ENCODE measurements at regions not wholly inside any gene's neighbourhood (a gene's known extent, or its start where the extent isn't known, plus 50 kb on each side); places are given as distances from the start of the nearest gene placed in this dataset.
"Not testable (repeated sequence)": the region's sequence is repeated elsewhere in the genome, so short reads cannot be mapped to it uniquely, and the experiment has no call there.

GRCh38 chr20:25859649-25860530, 163.2 kb upstream of the ZNF337 start:
- no peaks in the 10 kb centered on the region for H3K9me3 ChIP-seq (ENCODE audit: control insufficient read depth in 1 of 2, low read length in 2 of 2)
- H3K4me3 ChIP-seq (ENCODE audit: low read depth in 1 of 2, low read length in 2 of 2) = peak overlapping the region; percentile 30 to 51
- H3K27me3 ChIP-seq (ENCODE audit: low read depth, low read length) = peaks cover 28% of the 10 kb centered on the region
- peaks cover 0 to 26% of the 10 kb centered on the region in 2 donors for H3K4me1 ChIP-seq (ENCODE audit: control insufficient read depth in 1 of 2, insufficient read depth in 2 of 2, low read length in 2 of 2)
- no peak overlapping the region for H3K27ac ChIP-seq (ENCODE audit: low read length)
- H3K36me3 ChIP-seq (ENCODE audit: control insufficient read depth in 1 of 2, insufficient read depth in 2 of 2, low read length in 2 of 2) = no peaks in the 10 kb centered on the region

DNA sequence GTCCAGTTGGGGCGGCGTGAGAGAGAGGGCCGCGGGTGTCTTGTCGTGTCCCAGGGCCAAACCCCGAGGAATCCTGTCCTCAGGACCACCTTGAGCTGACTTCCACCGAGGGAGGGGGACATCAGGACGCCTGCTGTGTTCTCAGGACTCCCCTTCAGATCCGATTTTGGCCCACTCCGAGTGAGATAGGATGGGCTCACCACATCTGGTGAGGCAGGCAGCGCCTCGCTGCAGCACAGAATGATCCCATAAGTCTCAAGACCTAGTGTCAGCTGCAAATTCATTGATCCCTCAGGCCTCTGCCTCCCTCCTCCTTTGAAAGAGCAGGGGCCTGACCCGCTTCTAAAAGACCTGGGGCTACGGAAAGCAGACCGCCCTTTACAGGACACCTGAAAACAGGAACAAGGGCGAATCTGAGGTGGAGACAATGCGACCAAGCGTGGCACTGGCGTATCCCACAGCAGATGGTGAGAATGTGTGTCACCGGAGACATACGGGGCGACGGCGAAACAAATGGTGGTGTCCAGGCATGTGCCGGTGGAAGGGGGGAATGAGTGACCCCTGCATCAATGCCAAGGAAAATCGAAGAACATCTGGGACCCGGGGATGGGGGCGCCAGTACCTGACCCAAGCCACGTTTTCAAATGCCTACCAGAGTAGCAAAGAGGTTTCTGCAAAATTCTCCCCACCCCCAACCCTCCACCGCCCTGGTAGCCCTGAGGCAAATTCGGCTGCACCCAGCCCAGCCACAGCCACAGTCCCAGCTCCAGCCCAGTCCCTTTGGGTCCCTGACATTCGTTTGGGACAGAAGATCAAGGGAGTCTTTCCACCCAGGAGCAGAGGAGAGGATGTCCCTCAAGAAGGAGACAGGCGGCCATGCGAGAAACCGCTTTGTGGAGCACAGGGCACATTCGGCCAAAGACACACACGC, 162.1 kb upstream of the ZNF337 start:
- Histone ChIP-seq H3K27ac (ENCODE audit: low read length) (no peak overlapping the region), H3K36me3 (ENCODE audit: control insufficient read depth in 1 of 2, insufficient read depth in 2 of 2, low read length in 2 of 2) (no peaks in the 10 kb centered on the region), H3K4me1 (ENCODE audit: control insufficient read depth in 1 of 2, insufficient read depth in 2 of 2, low read length in 2 of 2) (peaks cover 0 to 25% of the 10 kb centered on the region in 2 donors), H3K27me3 (ENCODE audit: low read depth, low read length) (peaks cover 25% of the 10 kb centered on the region), H3K4me3 (ENCODE audit: low read depth in 1 of 2, low read length in 2 of 2) (peak overlapping the region in 1 of 2 donors; percentile 35), H3K9me3 (ENCODE audit: control insufficient read depth in 1 of 2, low read length in 2 of 2) (no peaks in the 10 kb centered on the region)

GRCh38 chr20:25857091-25857788, 160.6 kb upstream of the ZNF337 start:
- Histone ChIP-seq H3K27me3 (ENCODE audit: low read depth, low read length) (peaks cover 21% of the 10 kb centered on the region), H3K4me1 (ENCODE audit: control insufficient read depth in 1 of 2, insufficient read depth in 2 of 2, low read length in 2 of 2) (peaks cover 0 to 20% of the 10 kb centered on the region in 2 donors)
- not testable (repeated sequence) for H3K27ac ChIP-seq (ENCODE audit: low read length); H3K36me3 ChIP-seq (ENCODE audit: control insufficient read depth in 1 of 2, insufficient read depth in 2 of 2, low read length in 2 of 2); H3K4me3 ChIP-seq (ENCODE audit: low read depth in 1 of 2, low read length in 2 of 2); H3K9me3 ChIP-seq (ENCODE audit: control insufficient read depth in 1 of 2, low read length in 2 of 2)

- Histone ChIP-seq H3K36me3 (ENCODE audit: control insufficient read depth in 1 of 2, insufficient read depth in 2 of 2, low read length in 2 of 2) (no peaks in the 10 kb centered on the region), H3K27ac (ENCODE audit: low read length) (no peak overlapping the region), H3K4me3 (ENCODE audit: low read depth in 1 of 2, low read length in 2 of 2) (no peak overlapping the region), H3K9me3 (ENCODE audit: control insufficient read depth in 1 of 2, low read length in 2 of 2) (no peaks in the 10 kb centered on the region), H3K4me1 (ENCODE audit: control insufficient read depth in 1 of 2, insufficient read depth in 2 of 2, low read length in 2 of 2) (peaks cover 0 to 18% of the 10 kb centered on the region in 2 donors), H3K27me3 (ENCODE audit: low read depth, low read length) (peaks cover 17% of the 10 kb centered on the region)
Measured at GRCh38 chr20:25856256-25856884, 159.7 kb upstream of the ZNF337 start.

DNA sequence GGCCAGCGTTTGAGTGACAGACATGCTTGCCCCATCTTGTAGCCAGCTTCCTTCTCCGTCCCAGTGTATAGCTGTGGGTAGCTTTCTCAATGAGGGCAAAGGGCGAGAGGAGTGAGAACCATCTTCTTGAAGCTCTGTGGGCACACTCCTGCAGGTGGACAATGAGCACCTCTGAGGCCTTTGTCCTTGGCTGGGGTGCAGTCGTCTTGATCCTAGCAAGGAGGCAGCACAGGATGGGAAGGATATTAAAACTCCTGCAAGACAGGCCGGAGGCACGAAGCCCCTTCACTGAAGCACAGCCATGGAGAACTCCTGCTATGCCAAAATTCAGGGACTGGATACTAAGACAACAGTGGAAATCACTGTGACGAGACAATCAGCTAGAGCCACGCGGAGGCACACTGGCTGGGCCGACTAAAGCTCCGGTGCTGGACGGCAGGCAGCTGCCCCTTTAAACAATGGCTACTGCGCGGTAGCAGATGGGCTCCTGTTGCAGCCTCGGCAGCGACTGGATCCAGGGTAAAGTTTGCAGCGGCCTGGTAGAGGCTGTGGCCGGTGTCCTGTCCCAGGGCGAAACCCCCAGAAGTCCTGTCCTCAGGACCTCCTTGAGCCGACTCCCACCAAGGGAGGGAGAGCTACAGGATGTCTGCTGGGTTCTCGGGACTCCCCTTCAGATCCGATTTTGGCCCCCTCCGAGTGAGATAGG, 159.0 kb upstream of the ZNF337 start:
- not testable (repeated sequence) for H3K4me3 ChIP-seq (ENCODE audit: low read depth in 1 of 2, low read length in 2 of 2)

DNA sequence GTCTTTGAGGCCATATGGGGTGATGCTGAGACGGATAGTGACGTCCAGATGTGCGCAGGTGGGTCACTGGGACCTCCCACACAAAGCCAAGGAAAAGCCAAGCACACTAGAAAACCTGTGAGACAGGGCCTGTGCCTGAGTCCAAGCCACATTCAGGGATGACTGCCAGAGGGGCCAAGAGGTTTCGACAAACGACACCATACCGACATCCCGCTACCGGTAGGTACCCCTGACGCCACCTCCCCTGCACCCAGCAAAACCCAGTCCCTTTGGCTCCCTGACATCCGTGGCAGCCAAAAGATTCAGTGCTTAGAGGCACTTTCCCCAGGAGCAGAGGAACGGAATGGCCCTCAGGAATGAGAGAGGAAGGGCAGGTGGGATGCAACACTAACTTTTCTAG, 158.0 kb upstream of the ZNF337 start:
- Histone ChIP-seq H3K4me1 (ENCODE audit: control insufficient read depth in 1 of 2, insufficient read depth in 2 of 2, low read length in 2 of 2) (peaks cover 0 to 10% of the 10 kb centered on the region in 2 donors), H3K4me3 (ENCODE audit: low read depth in 1 of 2, low read length in 2 of 2) (peak overlapping the region in 1 of 2 donors; percentile 56)
- H3K27me3 ChIP-seq (ENCODE audit: low read depth, low read length); H3K9me3 ChIP-seq (ENCODE audit: control insufficient read depth in 1 of 2, low read length in 2 of 2); H3K27ac ChIP-seq (ENCODE audit: low read length); H3K36me3 ChIP-seq (ENCODE audit: control insufficient read depth in 1 of 2, insufficient read depth in 2 of 2, low read length in 2 of 2): not testable (repeated sequence)

More for the DNA sequence above, 159.0 kb upstream of the ZNF337 start:
- not testable (repeated sequence) for H3K36me3 ChIP-seq (ENCODE audit: control insufficient read depth in 1 of 2, insufficient read depth in 2 of 2, low read length in 2 of 2); H3K27ac ChIP-seq (ENCODE audit: low read length); H3K9me3 ChIP-seq (ENCODE audit: control insufficient read depth in 1 of 2, low read length in 2 of 2)
- H3K4me1 ChIP-seq (ENCODE audit: control insufficient read depth in 1 of 2, insufficient read depth in 2 of 2, low read length in 2 of 2) = peaks cover 0 to 18% of the 10 kb centered on the region in 2 donors
- peaks cover 17% of the 10 kb centered on the region for H3K27me3 ChIP-seq (ENCODE audit: low read depth, low read length)

- peak overlapping the region; percentile 56 for H3K4me3 ChIP-seq (ENCODE audit: low read depth in 1 of 2, low read length in 2 of 2)
- H3K27ac ChIP-seq (ENCODE audit: low read length); H3K27me3 ChIP-seq (ENCODE audit: low read depth, low read length); H3K36me3 ChIP-seq (ENCODE audit: control insufficient read depth in 1 of 2, insufficient read depth in 2 of 2, low read length in 2 of 2); H3K4me1 ChIP-seq (ENCODE audit: control insufficient read depth in 1 of 2, insufficient read depth in 2 of 2, low read length in 2 of 2); H3K9me3 ChIP-seq (ENCODE audit: control insufficient read depth in 1 of 2, low read length in 2 of 2): not testable (repeated sequence)
Measured at GRCh38 chr20:25853718-25854388, 157.2 kb upstream of the ZNF337 start.

DNA sequence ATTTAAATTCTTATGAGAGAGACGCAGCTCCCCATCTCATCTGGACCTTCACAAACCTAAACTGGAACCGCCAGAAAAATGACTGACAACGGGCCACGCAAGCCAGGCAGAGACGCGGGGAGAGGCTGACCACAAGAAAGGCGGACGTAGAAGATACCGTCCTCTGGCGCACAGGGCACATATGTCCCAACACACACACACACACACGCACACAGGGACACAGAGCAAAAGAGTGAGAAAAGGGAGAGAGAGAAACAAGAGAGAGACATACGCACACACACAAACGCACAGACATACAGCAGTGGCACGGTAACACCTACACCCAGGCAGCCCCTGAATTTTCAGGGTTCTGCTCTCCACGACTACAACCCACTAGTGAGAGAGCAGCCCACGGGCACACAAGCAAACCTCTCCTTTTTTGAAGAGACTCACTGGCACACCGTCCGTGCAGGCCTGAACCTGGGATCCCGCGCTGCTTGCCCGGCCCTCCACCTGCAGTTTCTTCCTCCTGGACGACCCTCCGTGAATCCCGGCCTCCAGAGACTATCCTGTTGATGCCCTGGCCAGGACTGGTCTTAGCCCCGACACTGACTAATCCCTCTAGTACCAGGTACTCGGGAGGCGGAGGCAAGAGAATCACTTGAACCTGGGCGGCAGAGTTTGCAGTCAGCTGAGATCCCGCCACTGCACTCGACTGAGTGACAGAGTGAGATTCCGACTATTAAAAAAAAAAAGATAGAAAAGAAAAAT, 156.5 kb upstream of the ZNF337 start:
- not testable (repeated sequence) for H3K4me1 ChIP-seq (ENCODE audit: control insufficient read depth in 1 of 2, insufficient read depth in 2 of 2, low read length in 2 of 2); H3K27me3 ChIP-seq (ENCODE audit: low read depth, low read length); H3K36me3 ChIP-seq (ENCODE audit: control insufficient read depth in 1 of 2, insufficient read depth in 2 of 2, low read length in 2 of 2); H3K9me3 ChIP-seq (ENCODE audit: control insufficient read depth in 1 of 2, low read length in 2 of 2); H3K27ac ChIP-seq (ENCODE audit: low read length)
- H3K4me3 ChIP-seq (ENCODE audit: low read depth in 1 of 2, low read length in 2 of 2) = peak overlapping the region; percentile 56

DNA sequence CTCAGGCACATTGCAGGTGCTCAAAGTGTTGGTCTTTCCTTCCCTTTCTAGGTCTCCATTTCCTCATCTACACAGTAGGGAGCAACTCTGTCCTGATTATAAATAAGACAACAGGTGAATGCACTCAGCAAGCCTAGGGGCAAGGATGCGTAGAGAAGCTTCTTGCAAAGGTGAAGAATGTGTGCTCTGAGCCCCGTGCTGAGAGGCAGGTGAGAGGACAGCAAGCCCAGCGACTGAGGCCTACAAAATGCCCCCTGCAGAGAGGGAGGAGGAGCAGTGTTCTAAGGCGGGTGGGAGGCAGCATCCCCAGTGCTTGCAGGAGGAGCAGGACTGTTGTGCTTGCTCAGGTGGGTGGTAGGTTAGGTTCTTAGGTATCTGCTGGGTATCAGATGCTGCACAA, 153.5 kb upstream of the ZNF337 start:
- H3K27me3 ChIP-seq (ENCODE audit: low read depth, low read length); H3K36me3 ChIP-seq (ENCODE audit: control insufficient read depth in 1 of 2, insufficient read depth in 2 of 2, low read length in 2 of 2); H3K4me1 ChIP-seq (ENCODE audit: control insufficient read depth in 1 of 2, insufficient read depth in 2 of 2, low read length in 2 of 2); H3K4me3 ChIP-seq (ENCODE audit: low read depth in 1 of 2, low read length in 2 of 2); H3K27ac ChIP-seq (ENCODE audit: low read length); H3K9me3 ChIP-seq (ENCODE audit: control insufficient read depth in 1 of 2, low read length in 2 of 2): not testable (repeated sequence)

Data from muscle layer of duodenum (tissue), 2 donors.